HG03342 (cell line): ENCODE measurements at regions not wholly inside any gene's neighbourhood (a gene's known extent, or its start where the extent isn't known, plus 50 kb on each side); places are given as distances from the start of the nearest gene placed in this dataset.
"Not testable (repeated sequence)": the region's sequence is repeated elsewhere in the genome, so short reads cannot be mapped to it uniquely, and the experiment has no call there.

Experiments
- ATAC-seq: cut with Tn5 transposase; IDR thresholded peaks from one replicate; pipeline ENCODE4 v1.9.1; 2021; ENCODE audit warnings: mild to moderate bottlenecking, moderate library complexity; ENCODE audit not compliant: unreplicated experiment

DNA sequence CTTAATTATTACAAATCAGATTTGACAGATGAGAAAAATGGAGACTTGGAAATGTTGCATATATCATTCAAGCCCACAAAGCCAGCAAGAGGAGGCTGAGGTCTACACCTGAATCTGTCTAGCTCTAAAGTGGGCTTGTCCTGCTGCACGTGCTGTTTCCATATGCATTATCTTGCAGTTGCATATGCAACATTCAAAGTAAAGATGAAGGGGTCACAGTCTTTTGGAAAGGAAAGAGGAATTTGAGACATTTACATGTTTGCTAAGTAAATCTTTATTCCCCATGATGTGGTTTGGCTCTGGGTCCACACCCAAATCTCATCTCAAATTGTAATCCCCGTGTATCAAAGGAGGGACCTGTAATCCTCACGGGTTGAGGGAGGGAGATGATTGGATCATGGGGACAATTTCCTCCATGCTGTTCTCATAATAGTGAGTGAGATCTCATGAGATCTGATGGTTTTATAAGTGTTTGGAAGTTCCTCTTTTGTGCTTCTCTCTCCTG is 98.3 kb downstream of the BACH1 start:
- no peak for ATAC-seq

DNA sequence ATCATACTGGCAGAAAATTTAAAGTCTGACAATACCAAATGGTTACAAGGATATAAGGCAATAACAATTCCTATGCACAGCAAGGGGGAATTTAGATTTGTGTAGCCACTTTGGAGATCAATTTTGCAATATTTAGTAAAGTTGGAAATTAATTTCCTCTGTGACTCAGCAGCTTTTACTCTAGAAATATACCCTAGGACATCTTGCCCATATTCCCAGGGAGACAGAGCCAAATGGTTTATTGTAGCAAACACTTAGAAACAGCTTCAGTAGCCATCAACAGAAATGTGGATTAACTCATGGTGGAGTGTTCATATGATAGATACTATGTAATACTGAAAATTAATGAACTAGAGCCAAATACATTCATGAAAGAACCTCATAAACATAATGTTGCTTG is 104.6 kb downstream of the BACH1 start:
- no peak for ATAC-seq

DNA sequence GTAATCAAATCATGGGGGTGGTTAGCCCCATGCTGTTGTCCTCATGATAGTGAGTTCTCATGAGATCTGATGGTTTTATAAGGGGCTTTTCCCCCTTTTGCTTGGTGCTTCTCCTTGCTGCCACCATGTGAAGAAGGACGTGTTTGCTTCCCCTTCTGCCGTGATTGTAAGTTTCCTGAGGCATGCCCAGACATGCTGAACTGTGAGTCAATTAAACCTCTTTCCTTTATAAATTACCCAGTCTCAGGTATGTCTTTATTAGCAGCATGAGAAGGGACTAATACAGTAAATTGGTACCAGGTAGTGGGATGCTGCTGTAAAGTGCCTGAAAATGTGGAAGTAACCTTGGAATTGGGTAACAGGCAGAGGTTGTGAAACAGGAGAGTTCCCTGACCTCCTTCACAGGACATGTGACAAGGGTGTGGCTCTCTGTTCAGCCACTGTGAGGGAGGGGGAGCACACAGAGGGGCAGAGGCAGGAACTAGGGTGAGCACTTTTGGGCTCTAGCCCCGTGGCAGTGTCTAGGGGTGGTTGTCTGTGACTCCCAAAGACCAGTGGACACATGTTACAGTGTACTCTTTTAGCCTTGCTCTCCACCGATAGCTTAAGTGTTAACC is 105.3 kb downstream of the BACH1 start:
- no peak for ATAC-seq

DNA sequence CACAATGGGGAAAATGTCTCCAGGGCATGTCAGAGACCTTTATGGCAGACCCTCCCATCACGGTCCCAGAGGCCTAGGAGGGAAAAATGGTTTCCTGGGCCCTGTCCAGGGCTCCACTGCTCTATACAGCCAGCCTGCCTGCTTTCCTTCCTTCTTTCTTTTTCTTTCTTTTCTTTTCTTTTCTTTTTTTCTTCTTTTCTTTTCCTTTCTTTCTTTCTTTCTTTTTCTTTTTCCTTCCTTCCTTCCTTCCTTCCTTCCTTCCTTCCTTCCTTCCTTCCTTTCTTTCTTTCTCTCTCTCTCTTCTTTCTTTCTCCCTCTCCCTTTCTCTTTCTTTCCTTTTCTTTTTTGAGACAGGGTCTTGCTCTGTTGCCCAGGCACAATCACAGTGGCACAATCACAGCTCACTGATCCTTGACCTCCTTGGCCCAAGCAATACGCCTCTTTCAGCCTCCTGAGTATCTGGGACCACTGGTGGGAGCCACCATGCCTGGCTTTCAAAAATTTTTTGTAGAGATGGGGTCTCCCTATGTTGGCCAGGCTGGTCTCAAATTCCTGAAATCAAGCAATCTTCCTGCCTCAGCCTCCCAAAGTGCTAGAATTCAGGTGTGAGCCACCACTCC is 106.9 kb downstream of the BACH1 start:
- no peak for ATAC-seq

DNA sequence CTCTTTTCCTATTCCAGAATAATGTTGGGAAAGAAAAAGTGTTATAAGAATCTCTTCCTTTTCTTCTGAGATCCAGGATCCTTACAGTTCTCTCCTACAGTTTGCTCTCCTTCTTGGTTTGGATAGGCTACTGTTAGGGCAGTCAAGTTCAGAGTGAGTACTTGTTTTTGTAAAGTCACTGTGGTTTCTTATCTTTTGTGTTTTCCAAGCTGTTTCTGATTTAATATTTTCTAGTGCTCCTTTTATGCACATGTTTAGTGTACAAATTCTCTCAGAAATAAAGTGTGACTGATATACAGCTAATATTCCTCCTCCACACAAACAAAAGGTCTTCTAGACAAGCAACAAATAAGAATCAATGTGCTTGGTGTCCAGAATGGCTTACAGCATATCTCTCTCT is 107.7 kb downstream of the BACH1 start:
- no peak for ATAC-seq

DNA sequence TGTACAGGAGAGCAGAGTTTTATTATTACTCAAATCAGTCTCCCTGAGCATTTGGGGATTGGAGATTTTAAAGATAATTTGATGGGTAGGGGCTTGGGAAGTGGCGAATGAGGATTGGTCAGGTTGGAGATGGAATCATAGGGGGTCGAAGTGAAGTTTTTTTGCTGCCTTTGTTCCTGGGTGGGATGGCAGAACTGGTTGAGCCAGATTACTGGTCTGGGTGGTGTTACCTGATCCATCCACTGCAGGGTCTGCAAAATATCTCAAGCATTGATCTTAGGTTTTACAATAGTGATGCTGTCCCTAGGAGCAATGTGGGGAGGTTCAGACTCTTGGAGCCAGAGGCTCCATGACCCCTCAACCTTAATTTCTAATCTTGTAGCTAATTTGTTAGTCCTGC is 108.8 kb downstream of the BACH1 start:
- no peak for ATAC-seq

DNA sequence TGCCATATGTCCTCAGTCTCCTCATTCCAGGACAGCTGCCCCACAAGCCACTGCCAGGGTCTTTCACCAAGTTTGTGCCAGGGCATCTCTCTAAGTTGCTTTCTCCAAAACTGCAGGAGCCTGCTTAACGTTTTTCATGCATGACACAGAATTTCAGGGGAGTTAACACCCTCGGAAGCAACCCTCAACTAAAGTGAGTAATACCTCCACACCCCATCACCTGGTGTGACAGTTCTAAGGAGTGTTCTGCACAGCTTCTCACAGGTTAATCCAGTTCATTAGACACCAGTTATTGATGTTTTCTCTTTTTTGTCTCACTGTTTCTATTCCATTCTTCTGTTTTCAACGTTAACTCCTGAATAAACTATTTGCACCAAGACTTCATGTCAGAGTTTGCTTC is 115.0 kb downstream of the BACH1 start:
- no peak for ATAC-seq

DNA sequence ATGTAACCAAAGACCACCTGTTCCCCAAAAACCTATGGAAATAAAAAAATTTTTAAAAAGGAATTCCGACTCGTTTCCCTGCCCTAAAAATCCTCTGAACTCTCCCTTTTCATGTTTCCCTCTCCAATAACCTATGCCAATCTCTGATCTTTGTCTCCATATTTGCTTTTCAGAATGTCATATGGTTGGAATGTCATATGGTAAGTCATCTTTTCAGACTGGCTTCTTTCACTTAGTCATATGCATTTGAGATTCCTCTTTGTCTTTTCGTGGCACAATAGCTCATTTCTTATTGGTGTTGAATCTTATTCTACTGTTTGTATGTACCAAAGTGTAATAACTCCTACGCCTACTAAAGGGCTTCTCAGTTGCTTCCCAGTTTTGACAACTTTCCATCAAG is 117.5 kb downstream of the BACH1 start:
- ATAC-seq = no peak

DNA sequence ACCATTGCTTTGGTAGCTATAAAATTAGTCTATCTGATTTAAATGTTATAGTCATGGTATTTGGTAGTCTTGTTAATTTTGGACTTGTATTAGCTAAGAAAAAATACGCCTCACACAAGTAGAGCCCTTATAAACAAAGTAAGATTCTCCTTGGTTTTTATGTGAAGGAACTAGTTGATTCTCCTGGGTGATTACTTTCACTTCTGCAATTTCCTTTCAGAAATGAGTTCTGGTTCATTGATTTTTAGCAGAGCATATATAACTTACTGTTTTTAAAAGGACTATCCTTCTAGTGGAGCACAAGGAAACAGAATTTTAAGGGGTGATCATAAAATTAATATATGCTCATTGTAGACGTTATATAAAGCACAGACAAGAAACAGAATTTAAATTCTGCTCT is 120.1 kb downstream of the BACH1 start:
- ATAC-seq = peak; percentile 81

DNA sequence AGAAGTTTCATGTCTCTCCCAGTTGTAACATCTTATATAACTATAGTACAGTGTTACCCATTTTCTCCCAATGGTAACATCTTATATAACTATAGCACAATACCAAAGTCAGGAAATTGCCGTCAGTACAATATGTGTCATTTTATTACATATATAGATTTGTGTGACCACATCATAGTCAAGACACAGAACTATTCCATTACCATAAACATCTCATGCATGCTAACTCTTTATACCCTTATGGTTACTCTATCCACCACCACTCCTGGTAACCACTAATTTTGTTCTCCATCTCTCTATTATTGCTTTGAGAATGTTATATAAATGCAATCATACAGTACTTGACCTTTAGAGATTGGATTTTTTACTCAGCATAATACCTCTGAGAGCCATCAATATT is 120.7 kb downstream of the BACH1 start:
- no peak for ATAC-seq

DNA sequence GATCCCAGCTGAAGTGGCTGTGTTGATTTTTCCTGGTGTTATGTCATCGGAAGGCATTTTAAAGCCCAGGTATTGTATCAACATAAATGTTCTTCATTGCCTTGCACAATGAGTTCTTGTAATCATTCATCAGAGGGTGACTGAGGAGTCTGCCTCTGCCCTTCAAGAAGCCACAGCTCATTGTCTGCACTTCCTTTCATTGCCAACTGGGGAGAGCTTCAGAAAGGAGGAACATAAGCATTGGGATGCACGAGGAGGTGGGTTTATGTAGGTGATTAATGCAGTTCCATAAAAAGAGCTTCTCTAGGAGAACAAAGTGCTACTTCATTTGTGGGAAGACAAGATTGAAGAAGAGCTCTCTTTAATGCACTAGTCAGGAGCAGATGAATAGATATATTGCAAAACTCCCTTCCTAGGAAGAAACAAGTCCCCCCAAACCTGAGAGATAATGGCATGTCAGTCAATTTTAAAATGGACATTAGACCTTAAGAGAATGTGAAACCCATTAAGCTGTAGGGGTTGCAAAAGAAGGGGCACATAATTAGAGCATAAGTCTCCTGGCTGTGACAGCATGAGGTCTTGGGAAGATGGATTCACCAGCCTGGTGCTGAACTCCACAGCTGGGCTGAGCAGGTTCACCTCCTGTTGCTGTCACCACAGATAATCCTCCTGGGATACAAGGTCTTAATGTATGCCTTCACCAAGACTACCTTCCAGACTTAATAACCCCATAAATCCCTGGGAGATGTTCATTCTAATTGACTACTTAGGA is 124.6 kb downstream of the BACH1 start:
- no peak for ATAC-seq

DNA sequence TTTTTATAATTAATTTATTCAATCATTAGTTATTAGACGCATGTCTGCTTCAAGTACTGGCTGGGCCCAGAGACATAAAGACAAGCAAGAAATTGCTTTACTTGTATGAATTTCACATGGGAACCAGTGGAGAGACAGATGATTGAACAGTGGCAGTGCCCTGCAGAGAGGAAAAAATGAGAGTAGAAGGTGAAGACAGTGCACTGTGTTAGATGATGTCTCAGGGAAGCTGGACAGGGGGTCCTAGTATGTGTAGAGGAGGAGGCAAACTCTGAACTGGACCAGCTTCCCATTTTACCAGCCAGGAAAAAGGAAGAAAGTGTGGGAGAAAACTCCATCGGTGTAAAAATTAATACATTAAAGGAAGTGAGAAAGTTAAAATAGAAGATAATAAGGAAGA is 126.0 kb downstream of the BACH1 start:
- no peak for ATAC-seq

DNA sequence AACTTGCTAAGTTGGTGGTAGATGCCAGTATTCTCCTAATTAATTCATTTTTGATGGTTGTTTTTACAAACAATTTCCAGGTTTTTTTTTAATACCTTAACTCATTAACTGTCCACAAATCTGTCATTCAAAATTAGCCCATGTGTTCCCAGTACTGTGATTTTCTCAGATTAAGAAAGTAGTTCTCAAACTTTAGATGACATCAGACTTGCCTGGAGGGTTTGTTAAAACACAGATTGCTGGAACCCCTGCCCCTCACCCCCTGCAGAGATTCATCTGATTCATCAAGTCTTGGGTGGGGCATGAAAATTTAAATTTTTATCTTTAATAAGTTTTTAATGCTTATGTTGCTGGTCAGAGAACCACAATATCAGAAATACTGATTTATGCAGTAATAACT is 130.5 kb downstream of the BACH1 start:
- ATAC-seq = no peak

DNA sequence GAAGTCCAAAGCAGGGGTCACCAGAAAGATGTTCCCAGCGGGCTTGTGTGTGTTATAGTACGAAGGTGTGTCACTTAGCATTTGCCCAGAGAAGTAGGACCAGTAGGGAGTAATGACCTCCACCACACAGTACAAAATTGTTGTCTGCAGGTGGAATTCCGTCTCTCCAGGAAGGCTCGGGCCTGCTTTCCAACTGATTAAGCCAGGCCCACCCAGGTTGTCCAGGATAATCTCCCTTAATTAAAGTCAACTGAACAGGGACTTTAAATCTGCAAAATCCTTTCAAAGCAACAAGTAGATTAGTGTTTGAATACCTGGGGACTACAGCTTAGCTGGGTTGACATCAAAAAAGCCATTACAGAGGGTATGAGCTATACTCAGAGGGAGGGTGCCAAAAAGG is 131.3 kb downstream of the BACH1 start:
- no peak for ATAC-seq

DNA sequence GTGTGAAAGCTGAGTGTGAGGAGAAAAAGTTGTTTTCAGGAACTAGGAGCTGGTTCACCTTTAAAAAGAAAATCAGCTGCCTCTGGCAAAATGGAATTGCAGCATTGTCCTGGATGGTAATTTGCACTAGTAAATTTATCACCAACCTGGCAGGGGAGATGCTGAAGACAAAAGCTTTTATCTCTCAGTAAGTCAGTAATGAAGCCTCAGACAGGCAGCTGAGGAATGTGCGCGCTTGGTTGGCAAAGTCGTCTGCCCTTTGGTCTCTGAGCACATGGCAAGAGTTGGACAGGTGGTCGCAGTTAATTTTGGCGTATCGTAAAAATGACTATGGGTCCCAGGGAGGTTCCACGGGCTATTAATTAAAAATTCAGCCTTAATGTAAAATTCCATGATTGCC is 131.9 kb downstream of the BACH1 start:
- ATAC-seq = no peak

DNA sequence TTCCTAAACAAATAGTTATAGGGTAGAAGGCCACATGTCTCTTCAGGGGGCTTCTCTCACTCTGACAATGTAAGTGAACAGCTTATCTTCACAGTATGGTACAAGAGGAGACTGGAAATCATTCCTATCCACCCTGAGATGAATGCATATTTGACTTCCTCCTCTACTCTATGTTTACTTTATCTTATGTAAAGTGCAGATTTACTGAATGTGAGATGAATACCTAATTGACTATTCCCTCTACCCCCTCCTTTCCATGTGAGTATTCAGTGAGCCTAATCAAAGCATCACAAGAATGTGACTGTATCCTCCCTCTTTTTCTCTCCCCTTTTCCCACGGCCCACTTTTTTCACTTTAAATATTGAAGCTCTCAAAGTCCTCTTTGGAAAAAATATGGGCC is 132.5 kb downstream of the BACH1 start:
- ATAC-seq = no peak

DNA sequence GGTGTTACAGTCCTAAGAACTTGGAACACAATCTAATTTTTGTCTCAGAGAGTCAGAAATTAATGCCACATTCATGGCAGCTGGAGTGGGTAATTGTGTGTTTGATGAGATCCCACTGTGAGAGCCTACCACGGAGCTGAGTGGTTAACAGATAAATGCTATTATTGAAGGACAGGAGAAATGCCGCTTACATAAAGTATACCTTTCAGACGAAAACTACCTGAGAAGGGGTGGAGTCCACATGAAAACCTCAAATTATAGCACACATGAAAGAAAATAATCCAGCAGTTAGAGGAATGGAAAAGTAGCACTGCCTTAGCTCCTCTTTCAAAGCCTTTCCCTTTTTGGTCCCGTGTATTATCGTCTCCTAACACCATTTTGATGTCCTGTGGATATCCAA is 133.0 kb downstream of the BACH1 start:
- ATAC-seq = no peak

DNA sequence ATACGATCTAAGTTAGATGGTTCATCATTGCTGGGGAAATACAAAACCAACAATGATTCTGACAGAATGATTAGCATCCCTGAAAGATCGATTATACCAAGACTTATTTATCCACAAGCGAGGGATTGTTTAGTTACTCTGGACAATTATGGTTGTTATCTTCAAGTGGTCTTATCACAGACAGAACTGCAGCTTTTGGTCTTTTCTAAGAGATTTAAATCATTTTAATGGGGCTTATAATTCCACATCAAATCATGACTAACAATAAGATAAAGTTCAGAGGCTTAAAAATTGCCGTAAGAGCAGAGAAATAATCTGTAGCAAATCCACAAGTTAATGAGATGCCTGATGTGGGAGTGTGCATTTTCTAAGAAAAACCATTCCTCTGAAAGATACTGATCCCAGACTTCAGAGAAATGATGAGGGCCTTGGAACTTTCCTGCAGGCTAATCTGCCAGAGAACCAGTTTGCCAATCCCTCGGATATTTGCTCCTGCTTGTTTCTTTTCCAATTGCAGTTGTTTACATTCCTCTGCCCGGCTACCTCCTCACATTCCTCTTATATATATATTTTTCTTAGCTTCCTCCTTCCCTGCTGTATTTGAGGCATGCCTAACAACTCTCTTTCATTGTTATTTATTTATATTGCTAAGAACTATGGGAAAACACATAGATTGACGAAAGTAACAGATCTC is 134.8 kb downstream of the BACH1 start:
- ATAC-seq = no peak

DNA sequence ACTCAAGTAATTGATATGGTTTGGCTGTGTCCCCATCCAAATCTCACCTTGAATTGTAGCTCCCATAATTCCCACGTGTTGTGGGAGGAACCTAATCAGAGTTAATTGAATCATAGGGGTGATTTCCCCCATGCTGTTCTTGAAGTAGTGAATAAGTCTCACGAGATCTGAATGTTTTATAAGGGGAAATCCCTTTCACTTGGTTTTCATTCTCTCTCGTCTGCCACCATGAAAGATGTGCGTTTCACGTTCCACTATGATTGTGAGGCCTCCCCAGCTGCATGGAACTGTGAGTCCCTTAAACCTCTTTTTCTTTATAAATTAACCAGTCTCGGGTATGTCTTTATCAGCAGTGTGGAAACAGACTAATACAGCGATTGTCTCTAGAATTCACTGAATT is 135.4 kb downstream of the BACH1 start:
- no peak for ATAC-seq

DNA sequence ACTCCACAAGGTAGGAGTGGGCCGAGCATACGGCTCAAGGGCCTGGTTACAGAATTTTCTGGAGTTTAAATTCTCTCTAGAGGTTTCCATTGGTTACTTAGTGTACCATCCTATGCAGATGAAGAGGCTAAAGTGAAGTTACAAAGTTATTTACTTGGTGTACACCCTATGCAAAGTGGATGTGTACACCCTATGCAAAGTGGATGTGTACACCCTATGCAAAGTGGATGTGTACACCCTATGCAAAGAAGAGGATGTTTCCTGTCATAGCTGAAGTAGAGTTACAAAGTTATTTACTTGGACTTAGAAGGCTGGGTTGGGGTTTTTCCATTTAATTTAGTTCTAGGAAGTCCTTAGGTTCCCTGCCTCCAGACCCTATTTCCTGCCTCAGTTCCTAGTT is 136.3 kb downstream of the BACH1 start:
- not testable (repeated sequence) for ATAC-seq

DNA sequence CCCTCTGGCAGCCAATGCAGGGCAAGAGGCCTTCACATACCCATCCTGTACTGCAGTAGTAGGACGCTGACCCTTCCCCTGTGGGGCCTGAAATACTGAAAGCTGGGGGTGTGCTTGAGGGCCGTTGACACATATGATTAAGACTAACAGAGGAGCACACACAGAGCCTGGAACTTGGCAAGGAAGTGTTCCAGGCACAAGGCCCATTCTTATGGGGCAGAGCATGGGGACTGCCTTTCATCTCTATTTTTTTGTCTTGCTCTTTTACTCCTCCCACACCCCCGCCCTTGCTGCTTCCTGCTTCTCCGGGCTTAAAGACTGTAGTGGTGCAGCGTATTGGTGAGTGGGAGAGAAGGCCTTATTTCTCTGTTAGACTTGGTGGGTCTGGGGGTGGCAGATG is 137.4 kb downstream of the BACH1 start:
- ATAC-seq = no peak

DNA sequence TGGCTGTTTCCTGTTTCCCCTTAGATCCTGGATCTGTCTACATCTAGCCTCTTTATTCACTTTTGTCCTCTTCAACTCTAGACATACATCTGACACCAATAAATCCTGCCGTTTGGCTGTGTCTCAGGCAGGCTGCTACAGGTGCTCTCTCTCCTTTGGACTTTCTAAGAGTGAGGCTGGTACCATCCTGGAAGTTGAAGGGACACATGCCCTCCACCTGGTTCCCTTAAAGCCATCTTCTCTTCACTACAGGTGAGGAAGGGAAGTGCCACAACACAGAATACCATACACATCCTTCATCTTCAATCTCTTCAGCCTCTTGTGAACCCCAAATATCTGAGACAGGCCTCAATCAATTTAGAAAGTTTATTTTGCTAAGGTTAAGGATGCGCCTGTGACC is 137.9 kb downstream of the BACH1 start:
- no peak for ATAC-seq
